Type B pancreatic cell (in vitro differentiated cells): ENCODE measurements at regions not wholly inside any gene's neighbourhood (a gene's known extent, or its start where the extent isn't known, plus 50 kb on each side); places are given as distances from the start of the nearest gene placed in this dataset.

ENCODE experiments used
- DNase-seq: peaks from one replicate; pipeline ENCODE4 v3.0.0; 2021; ENCODE audit warnings: mixed read lengths; ENCODE audit not compliant: unreplicated experiment; ENCODE audit errors: extremely low spot score
- H3K27ac Mint-ChIP-seq: 2 replicates; pipeline ENCODE4 v1.8.0; 2021; ENCODE audit warnings: mild to moderate bottlenecking, mixed read lengths
- H3K27me3 Mint-ChIP-seq: 2 replicates; pipeline ENCODE4 v1.8.0; 2021; ENCODE audit warnings: mixed read lengths
- H3K36me3 Mint-ChIP-seq: 2 replicates; pipeline ENCODE4 v1.8.0; 2021; ENCODE audit warnings: mixed read lengths
- H3K4me1 Mint-ChIP-seq: one replicate; pipeline ENCODE4 v1.8.0; 2021; ENCODE audit warnings: mixed read lengths; ENCODE audit not compliant: unreplicated experiment
- H3K4me3 Mint-ChIP-seq: 2 replicates; pipeline ENCODE4 v1.8.0; 2021; ENCODE audit warnings: mild to moderate bottlenecking, mixed read lengths
- H3K9me3 Mint-ChIP-seq: 2 replicates; pipeline ENCODE4 v1.8.0; 2021; ENCODE audit warnings: mixed read lengths
- TF ChIP-seq, protein P1 (sequence below): fragments of 200-600 bp; sonication (generic); conservative IDR thresholded peaks from 2 replicates; pipeline ENCODE4 v1.5.0; 2021; ENCODE audit warnings: antibody characterized with exemption, mild to moderate bottlenecking

- Mint-ChIP-seq H3K27ac (no peak overlapping the region), H3K4me1 (peaks cover 7% of the 10 kb centered on the region), H3K27me3 (no peaks in the 10 kb centered on the region), H3K9me3 (peaks cover 12% of the 10 kb centered on the region), H3K36me3 (peaks cover 4% of the 10 kb centered on the region), H3K4me3 (no peak overlapping the region)
- DNase-seq: no peak
- TF ChIP-seq, protein P1, sequence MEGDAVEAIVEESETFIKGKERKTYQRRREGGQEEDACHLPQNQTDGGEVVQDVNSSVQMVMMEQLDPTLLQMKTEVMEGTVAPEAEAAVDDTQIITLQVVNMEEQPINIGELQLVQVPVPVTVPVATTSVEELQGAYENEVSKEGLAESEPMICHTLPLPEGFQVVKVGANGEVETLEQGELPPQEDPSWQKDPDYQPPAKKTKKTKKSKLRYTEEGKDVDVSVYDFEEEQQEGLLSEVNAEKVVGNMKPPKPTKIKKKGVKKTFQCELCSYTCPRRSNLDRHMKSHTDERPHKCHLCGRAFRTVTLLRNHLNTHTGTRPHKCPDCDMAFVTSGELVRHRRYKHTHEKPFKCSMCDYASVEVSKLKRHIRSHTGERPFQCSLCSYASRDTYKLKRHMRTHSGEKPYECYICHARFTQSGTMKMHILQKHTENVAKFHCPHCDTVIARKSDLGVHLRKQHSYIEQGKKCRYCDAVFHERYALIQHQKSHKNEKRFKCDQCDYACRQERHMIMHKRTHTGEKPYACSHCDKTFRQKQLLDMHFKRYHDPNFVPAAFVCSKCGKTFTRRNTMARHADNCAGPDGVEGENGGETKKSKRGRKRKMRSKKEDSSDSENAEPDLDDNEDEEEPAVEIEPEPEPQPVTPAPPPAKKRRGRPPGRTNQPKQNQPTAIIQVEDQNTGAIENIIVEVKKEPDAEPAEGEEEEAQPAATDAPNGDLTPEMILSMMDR: no peak
These were observed 269.5 kb downstream of the AUH start for GRCh38 chr9:91092214-91092613.

- Mint-ChIP-seq H3K9me3 (peaks cover 7% of the 10 kb centered on the region), H3K36me3 (peaks cover 4% of the 10 kb centered on the region), H3K27ac (no peak overlapping the region), H3K4me1 (peaks cover 9% of the 10 kb centered on the region), H3K27me3 (no peaks in the 10 kb centered on the region), H3K4me3 (no peak overlapping the region)
- TF ChIP-seq, protein P1: no peak
- no peak for DNase-seq
These were observed 267.2 kb downstream of the AUH start for GRCh38 chr9:91094324-91095088.

- peaks cover 4% of the 10 kb centered on the region for H3K27me3 Mint-ChIP-seq
- H3K4me1 Mint-ChIP-seq: peaks cover 25% of the 10 kb centered on the region
- TF ChIP-seq, protein P1: no peak
- no peak overlapping the region for H3K4me3 Mint-ChIP-seq
- H3K36me3 Mint-ChIP-seq: peaks cover 4% of the 10 kb centered on the region
- H3K9me3 Mint-ChIP-seq: peaks cover 7% of the 10 kb centered on the region
- H3K27ac Mint-ChIP-seq: no peak overlapping the region
- no peak for DNase-seq
These were observed 263.4 kb downstream of the AUH start for GRCh38 chr9:91098203-91098850.

DNA sequence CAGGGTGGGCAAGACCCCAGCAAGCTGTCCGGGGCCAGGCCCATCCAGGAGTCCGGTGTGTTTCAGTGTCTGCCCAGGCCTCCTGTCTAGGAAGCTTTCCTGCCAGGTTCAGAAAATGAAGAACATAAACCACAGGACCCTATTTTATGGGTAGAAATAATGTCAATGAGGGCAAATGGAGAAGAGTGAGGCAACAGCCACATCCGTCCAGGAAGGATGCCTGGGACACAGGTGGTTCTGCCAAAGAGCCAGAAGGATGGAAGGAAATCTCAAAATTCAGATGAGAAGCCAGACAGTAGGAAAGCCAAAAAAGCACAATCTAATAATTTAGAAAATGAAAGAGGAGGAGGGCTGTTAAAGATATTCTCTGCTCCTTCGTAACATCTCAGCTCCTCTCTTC lies 262.3 kb downstream of the AUH start:
- no peak for DNase-seq
- H3K4me1 Mint-ChIP-seq: peaks cover 25% of the 10 kb centered on the region
- H3K4me3 Mint-ChIP-seq: no peak overlapping the region
- H3K36me3 Mint-ChIP-seq: peaks cover 4% of the 10 kb centered on the region
- peaks cover 4% of the 10 kb centered on the region for H3K27me3 Mint-ChIP-seq
- TF ChIP-seq, protein P1: no peak
- H3K9me3 Mint-ChIP-seq: peaks cover 7% of the 10 kb centered on the region
- H3K27ac Mint-ChIP-seq: peak overlapping the region; percentile 66

DNA sequence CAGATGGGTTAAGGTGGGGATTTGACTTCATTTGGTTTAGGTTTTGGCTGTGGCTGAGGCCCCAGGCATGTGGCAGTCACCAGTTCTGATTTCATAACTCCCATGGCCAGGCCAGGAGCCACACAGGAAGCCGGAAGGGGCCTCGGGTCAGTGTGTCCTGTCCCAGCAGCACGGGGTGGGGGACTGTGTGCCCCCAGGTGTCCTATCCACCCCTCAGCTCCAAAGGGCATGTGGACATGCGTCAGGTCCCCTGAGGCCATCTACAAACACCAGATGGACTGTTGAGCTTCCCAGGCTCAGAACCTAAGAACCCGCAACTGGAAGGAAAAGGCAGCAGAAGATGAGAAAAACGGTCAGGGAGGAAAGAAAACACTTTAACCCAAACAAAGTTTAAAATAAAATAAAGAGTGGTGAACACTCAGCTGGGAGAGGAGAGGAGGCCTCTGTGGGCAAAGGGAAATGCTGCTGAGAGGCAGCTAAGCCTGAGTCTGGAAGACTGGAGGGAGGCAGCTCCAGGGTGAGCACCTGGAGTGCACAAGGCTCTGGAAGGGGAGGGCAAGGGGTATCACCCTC lies 260.8 kb downstream of the AUH start:
- H3K27ac Mint-ChIP-seq: peak overlapping the region; percentile 66
- H3K4me1 Mint-ChIP-seq: peaks cover 31% of the 10 kb centered on the region
- no peak for DNase-seq
- TF ChIP-seq, protein P1: no peak
- no peaks in the 10 kb centered on the region for H3K36me3 Mint-ChIP-seq
- H3K27me3 Mint-ChIP-seq: peaks cover 4% of the 10 kb centered on the region
- peak overlapping the region; percentile 70 for H3K4me3 Mint-ChIP-seq
- no peaks in the 10 kb centered on the region for H3K9me3 Mint-ChIP-seq
